Activated T-cell treated with anti-CD3 and anti-CD28 coated beads, Interleukin-2, amount 50 U/mL, for 24 hours (primary cell): ENCODE measurements at regions not wholly inside any gene's neighbourhood (a gene's known extent, or its start where the extent isn't known, plus 50 kb on each side); places are given as distances from the start of the nearest gene placed in this dataset.
"Not testable (repeated sequence)": the region's sequence is repeated elsewhere in the genome, so short reads cannot be mapped to it uniquely, and the experiment has no call there.

ENCODE experiments used
- DNase-seq: peaks from one replicate; pipeline ENCODE4 v3.0.0-alpha.2; 2020
- H3K27ac Mint-ChIP-seq: 2 replicates; pipeline ENCODE4 v1.8.0; 2020; ENCODE audit warnings: mild to moderate bottlenecking, mixed read lengths
- H3K27me3 Mint-ChIP-seq: 2 replicates; pipeline ENCODE4 v1.8.0; 2020; ENCODE audit warnings: mixed read lengths
- H3K36me3 Mint-ChIP-seq: 2 replicates; pipeline ENCODE4 v1.8.0; 2020; ENCODE audit warnings: low read depth, mixed read lengths
- H3K4me1 Mint-ChIP-seq: 2 replicates; pipeline ENCODE4 v1.8.0; 2020; ENCODE audit warnings: low read depth, mixed read lengths
- H3K4me3 Mint-ChIP-seq: 2 replicates; pipeline ENCODE4 v1.8.0; 2020; ENCODE audit warnings: mild to moderate bottlenecking, moderate library complexity, mixed read lengths
- H3K9me3 Mint-ChIP-seq: 2 replicates; pipeline ENCODE4 v1.8.0; 2020; ENCODE audit warnings: mixed read lengths

DNA sequence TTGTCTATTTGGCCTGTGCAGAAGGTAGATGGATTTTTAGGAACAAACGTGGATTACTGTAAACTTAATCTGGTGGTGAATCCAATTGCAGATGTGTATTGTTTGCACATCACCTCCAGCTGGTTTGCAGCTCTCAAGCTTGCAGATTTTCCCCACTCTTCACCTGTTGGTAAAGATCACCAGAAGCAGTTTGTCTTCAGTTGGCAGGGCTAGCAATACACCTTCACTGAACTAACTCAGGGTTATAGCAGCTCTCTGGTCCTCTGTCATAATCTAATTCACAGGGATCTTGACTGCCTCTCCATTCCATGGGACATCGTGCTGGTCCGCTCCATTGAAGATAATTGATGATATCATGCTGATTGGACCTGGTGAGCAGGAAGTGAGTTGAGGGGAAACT, 181.5 kb downstream of the VAPA start:
- Mint-ChIP-seq H3K36me3 (no peaks in the 10 kb centered on the region), H3K27me3 (peaks cover 3% of the 10 kb centered on the region), H3K4me3 (no peak overlapping the region), H3K9me3 (no peaks in the 10 kb centered on the region), H3K4me1 (no peaks in the 10 kb centered on the region), H3K27ac (no peak overlapping the region)
- no peak for DNase-seq

- no peak for DNase-seq
- Mint-ChIP-seq H3K4me3 (no peak overlapping the region), H3K4me1 (no peaks in the 10 kb centered on the region), H3K27me3 (no peaks in the 10 kb centered on the region), H3K9me3 (peaks cover under 1% of the 10 kb centered on the region), H3K27ac (no peak overlapping the region), H3K36me3 (no peaks in the 10 kb centered on the region)
These were observed 185.8 kb downstream of the VAPA start for GRCh38 chr18:10099539-10100140.

GRCh38 chr18:10100196-10100595, 186.4 kb downstream of the VAPA start:
- Mint-ChIP-seq H3K27me3 (no peaks in the 10 kb centered on the region), H3K4me1 (no peaks in the 10 kb centered on the region), H3K9me3 (peaks cover 5% of the 10 kb centered on the region), H3K4me3 (no peak overlapping the region), H3K36me3 (no peaks in the 10 kb centered on the region), H3K27ac (no peak overlapping the region)
- no peak for DNase-seq

GRCh38 chr18:10100941-10101701, 187.3 kb downstream of the VAPA start:
- Mint-ChIP-seq H3K27ac (no peak overlapping the region), H3K4me3 (no peak overlapping the region), H3K4me1 (no peaks in the 10 kb centered on the region), H3K27me3 (no peaks in the 10 kb centered on the region), H3K9me3 (peaks cover 8% of the 10 kb centered on the region), H3K36me3 (no peaks in the 10 kb centered on the region)
- no peak for DNase-seq

GRCh38 chr18:10101729-10102128, 187.9 kb downstream of the VAPA start:
- H3K9me3 Mint-ChIP-seq = peaks cover 8% of the 10 kb centered on the region
- H3K27me3 Mint-ChIP-seq = no peaks in the 10 kb centered on the region
- H3K4me1 Mint-ChIP-seq = no peaks in the 10 kb centered on the region
- no peaks in the 10 kb centered on the region for H3K36me3 Mint-ChIP-seq
- H3K27ac Mint-ChIP-seq = no peak overlapping the region
- DNase-seq = no peak
- no peak overlapping the region for H3K4me3 Mint-ChIP-seq

DNA sequence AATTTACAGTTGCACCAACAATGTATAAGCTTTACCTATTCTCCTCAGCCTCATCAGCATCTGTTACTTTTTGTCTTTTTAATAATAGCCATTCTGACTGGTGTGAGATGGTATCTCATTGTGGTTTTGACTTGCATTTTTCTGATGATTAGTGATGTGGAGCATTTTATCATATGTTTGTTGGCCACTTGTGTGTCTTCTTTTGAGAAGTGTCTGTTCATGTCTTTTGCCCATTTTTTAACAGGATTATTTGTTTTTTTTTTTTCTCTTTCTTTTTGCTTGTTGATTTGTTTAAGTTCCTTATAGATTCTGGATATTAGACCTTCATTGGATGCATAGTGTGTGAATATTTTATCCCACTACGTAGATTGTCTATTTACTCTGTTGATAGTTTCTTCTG, 191.3 kb downstream of the VAPA start:
- not testable (repeated sequence) for H3K4me3 Mint-ChIP-seq, H3K27ac Mint-ChIP-seq, DNase-seq, H3K27me3 Mint-ChIP-seq, H3K4me1 Mint-ChIP-seq, H3K36me3 Mint-ChIP-seq
- H3K9me3 Mint-ChIP-seq = peaks cover 10% of the 10 kb centered on the region

GRCh38 chr18:10111191-10111590, 197.4 kb downstream of the VAPA start:
- Mint-ChIP-seq H3K27me3 (peaks cover 8% of the 10 kb centered on the region), H3K9me3 (peaks cover 3% of the 10 kb centered on the region), H3K36me3 (no peaks in the 10 kb centered on the region), H3K4me1 (no peaks in the 10 kb centered on the region), H3K27ac (no peak overlapping the region), H3K4me3 (no peak overlapping the region)
- DNase-seq = no peak

GRCh38 chr18:10111944-10112343, 198.1 kb downstream of the VAPA start:
- H3K27me3 Mint-ChIP-seq = peaks cover 8% of the 10 kb centered on the region
- no peaks in the 10 kb centered on the region for H3K4me1 Mint-ChIP-seq
- DNase-seq = no peak
- H3K36me3 Mint-ChIP-seq = no peaks in the 10 kb centered on the region
- H3K9me3 Mint-ChIP-seq = peaks cover under 1% of the 10 kb centered on the region
- no peak overlapping the region for H3K4me3 Mint-ChIP-seq
- no peak overlapping the region for H3K27ac Mint-ChIP-seq

- H3K4me3 Mint-ChIP-seq = no peak overlapping the region
- H3K4me1 Mint-ChIP-seq = no peaks in the 10 kb centered on the region
- H3K27me3 Mint-ChIP-seq = peaks cover 8% of the 10 kb centered on the region
- H3K9me3 Mint-ChIP-seq = no peaks in the 10 kb centered on the region
- no peak overlapping the region for H3K27ac Mint-ChIP-seq
- H3K36me3 Mint-ChIP-seq = no peaks in the 10 kb centered on the region
- no peak for DNase-seq
These were observed 199.6 kb downstream of the VAPA start for GRCh38 chr18:10113121-10114022.

GRCh38 chr18:10114717-10115463, 201.1 kb downstream of the VAPA start:
- peaks cover 3% of the 10 kb centered on the region for H3K9me3 Mint-ChIP-seq
- H3K36me3 Mint-ChIP-seq = no peaks in the 10 kb centered on the region
- no peak overlapping the region for H3K27ac Mint-ChIP-seq
- no peaks in the 10 kb centered on the region for H3K4me1 Mint-ChIP-seq
- no peak for DNase-seq
- H3K27me3 Mint-ChIP-seq = peaks cover 8% of the 10 kb centered on the region
- H3K4me3 Mint-ChIP-seq = no peak overlapping the region

DNA sequence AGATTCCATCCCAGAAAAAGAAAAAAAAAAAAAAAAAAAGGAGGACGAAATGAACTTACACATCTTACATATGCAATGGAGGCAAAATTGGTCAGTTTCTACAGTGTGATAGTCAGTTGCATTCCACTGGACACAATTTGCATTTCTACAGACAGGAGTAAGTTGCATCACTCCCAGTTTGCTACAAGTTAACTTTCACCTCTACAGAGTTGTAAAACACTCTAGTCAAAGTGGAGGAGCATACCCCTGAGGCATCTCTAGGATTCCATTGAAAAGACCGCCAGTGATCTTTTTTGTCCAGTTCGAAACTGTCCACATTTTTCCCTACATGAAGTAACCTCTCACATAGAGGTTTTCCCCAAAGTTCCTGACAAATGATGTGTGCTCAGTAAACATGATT, 202.8 kb downstream of the VAPA start:
- Mint-ChIP-seq H3K27me3 (peaks cover 8% of the 10 kb centered on the region), H3K9me3 (peaks cover 3% of the 10 kb centered on the region), H3K4me3 (no peak overlapping the region), H3K36me3 (no peaks in the 10 kb centered on the region), H3K27ac (no peak overlapping the region), H3K4me1 (no peaks in the 10 kb centered on the region)
- DNase-seq = no peak

- Mint-ChIP-seq H3K27me3 (peaks cover 2% of the 10 kb centered on the region), H3K27ac (no peak overlapping the region), H3K9me3 (peaks cover 3% of the 10 kb centered on the region), H3K36me3 (no peaks in the 10 kb centered on the region), H3K4me3 (no peak overlapping the region), H3K4me1 (peaks cover 11% of the 10 kb centered on the region)
- DNase-seq = no peak
These were observed 205.7 kb downstream of the VAPA start for GRCh38 chr18:10119528-10119927.

DNA sequence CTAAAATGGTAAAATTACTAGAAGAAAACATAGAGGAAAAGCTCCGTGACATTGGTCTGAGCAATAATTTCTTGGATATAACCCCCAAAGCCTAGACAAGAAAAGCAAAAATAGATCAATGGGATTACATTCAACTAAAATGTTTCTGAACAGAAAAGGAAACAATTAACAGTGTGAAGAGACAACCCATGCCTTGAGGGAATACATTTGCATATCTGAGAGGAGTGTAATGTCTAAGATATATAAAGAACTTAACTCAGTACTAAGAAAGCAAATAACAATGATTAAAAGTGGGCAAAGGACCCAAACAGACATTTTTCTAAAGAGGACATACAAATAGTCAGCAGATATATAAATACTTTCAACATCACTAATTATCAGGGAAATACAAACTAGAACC, 206.2 kb downstream of the VAPA start:
- peaks cover 3% of the 10 kb centered on the region for H3K9me3 Mint-ChIP-seq
- H3K4me3 Mint-ChIP-seq = no peak overlapping the region
- H3K27ac Mint-ChIP-seq = no peak overlapping the region
- peaks cover 11% of the 10 kb centered on the region for H3K4me1 Mint-ChIP-seq
- DNase-seq = no peak
- peaks cover 2% of the 10 kb centered on the region for H3K27me3 Mint-ChIP-seq
- H3K36me3 Mint-ChIP-seq = no peaks in the 10 kb centered on the region

- no peaks in the 10 kb centered on the region for H3K36me3 Mint-ChIP-seq
- H3K27ac Mint-ChIP-seq = no peak overlapping the region
- H3K9me3 Mint-ChIP-seq = peaks cover 3% of the 10 kb centered on the region
- H3K4me1 Mint-ChIP-seq = peaks cover 11% of the 10 kb centered on the region
- no peak overlapping the region for H3K4me3 Mint-ChIP-seq
- no peak for DNase-seq
- no peaks in the 10 kb centered on the region for H3K27me3 Mint-ChIP-seq
These were observed 206.8 kb downstream of the VAPA start for GRCh38 chr18:10120622-10121021.
